GM13976 (cell line): ENCODE measurements at regions not wholly inside any gene's neighbourhood (a gene's known extent, or its start where the extent isn't known, plus 50 kb on each side); places are given as distances from the start of the nearest gene placed in this dataset.
"Not testable (repeated sequence)": the region's sequence is repeated elsewhere in the genome, so short reads cannot be mapped to it uniquely, and the experiment has no call there.

Source experiments
- DNase-seq: peaks from one replicate; pipeline ENCODE4 v3.0.0; 2012; ENCODE audit warnings: low spot score
- CTCF ChIP-seq: IDR thresholded peaks from 2 replicates; pipeline ENCODE4 v1.5.1; 2012; ENCODE audit warnings: borderline replicate concordance, mild to moderate bottlenecking; ENCODE audit not compliant: insufficient read depth; ENCODE audit errors: extremely low read depth, missing control alignments, control extremely low read depth
- in situ Hi-C: fragments of 300-500 bp; cut with MboI; formaldehyde crosslinking; loops from one replicate; pipeline ENCODE4 v1.12.0; 2022; ENCODE audit warnings: low sequenced_read_pairs, mixed read lengths, inconsistent platforms; ENCODE audit not compliant: unreplicated experiment

DNA sequence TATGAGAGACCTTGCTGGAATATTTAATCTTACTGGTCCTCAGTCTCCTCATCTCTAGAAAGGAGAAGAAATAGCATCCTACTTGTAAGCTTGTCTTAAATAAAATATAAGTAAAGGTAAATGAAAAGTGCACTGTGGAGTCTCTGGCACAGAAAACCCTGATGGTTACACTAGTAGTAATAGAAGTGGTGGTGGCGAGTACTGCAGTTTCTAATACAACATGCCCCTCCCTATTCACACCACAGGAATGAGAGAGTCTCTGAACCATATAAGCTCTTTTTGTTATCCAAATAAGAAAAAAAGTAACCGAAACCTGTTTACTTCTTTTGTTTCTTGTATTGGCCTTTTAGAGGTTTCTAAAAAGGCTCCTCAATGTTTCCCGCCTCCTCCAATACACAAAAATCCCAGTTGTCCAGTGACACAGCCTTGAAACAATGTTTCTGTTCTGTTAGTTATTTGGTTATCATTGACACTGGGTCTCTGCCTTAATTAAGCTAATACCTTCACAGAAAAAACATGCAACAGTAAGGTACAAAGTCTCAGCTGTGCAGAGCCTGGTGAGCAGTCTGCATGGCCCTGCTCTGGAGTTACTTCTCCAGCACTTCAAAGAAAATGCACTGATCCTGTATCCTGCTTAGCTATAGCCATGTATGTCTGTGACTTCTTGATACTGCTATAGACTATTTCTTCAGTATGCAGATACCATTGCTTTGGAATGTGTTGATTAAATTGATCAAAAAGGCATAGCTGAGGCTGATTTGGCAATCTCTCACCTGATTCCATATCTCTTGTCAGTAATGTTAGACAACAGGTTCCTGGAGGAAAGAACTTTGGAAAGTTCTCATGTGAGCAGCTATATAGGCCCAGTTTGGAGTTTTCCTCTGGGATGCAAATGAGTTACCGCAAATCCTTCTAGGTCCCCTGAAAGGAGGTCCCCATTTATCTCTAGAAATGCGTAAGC lies 315.6 kb upstream of the IL12A start:
- in situ Hi-C loops, result no loop called here
- DNase-seq, result no peak
- no peak for TF ChIP-seq CTCF

DNA sequence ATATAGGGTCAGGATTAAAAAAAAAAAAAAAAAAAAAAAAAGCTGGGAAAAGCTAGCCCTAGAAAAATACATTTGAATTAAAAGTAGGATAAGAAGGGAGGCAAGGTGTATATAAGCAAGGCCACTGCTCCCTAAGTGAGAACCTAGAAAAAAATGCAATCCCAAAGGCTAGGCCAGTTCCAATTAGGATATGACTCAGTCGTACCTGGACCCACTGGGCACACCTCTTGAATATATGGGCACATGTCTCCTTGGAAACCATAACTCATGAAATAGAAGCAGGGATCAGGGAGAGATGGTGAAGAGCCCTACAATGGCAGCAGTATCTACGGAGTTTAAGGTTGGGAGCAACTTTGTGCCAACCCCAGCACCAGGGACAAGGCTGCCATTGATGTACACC lies 314.1 kb upstream of the IL12A start:
- no peak for TF ChIP-seq CTCF
- in situ Hi-C loops, result no loop called here
- DNase-seq, result no peak

DNA sequence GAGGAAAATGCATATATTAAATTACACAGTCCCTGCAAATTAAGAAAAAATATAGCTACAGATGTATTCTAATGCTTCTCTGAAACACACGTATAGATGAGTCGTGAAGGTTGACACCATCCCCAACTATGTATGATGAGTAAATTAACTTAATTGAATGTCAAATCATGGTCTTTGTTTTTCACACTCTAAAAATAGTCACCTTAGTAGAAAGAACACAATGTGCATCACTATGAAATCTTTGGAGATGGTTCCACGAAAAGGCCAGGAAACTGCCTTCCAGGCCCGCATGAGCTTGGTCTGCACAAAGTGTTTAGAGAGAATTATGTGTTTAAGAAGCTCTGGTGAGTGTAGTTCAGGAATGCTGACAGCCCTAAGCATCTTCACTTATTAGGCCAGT lies 313.4 kb upstream of the IL12A start:
- DNase-seq, result no peak
- in situ Hi-C loops, result no loop called here
- TF ChIP-seq CTCF, result no peak

DNA sequence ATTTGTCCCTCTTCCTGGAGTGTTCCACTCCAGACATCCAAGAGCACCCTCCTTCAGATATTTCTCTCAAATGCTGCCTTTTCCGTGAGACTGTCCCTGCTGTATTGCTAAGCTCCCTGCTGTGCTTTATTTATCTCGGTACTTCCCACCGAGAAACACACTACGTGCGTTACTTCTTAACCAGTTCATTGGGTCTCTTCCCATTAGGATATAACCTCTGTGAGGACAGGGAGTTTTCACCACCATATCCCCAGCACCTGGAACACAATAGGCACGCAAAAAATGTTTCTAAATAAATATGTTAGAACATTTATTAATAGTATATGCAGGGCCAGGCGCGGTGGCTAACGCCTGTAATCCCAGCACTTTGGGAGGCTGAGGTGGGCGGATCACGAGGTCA lies 308.7 kb upstream of the IL12A start:
- TF ChIP-seq CTCF, result no peak
- in situ Hi-C loops, result no loop called here
- DNase-seq, result no peak

GRCh38 chr3:159681717-159682116 lies 306.9 kb upstream of the IL12A start:
- DNase-seq, in situ Hi-C loops: not testable (repeated sequence)

DNA sequence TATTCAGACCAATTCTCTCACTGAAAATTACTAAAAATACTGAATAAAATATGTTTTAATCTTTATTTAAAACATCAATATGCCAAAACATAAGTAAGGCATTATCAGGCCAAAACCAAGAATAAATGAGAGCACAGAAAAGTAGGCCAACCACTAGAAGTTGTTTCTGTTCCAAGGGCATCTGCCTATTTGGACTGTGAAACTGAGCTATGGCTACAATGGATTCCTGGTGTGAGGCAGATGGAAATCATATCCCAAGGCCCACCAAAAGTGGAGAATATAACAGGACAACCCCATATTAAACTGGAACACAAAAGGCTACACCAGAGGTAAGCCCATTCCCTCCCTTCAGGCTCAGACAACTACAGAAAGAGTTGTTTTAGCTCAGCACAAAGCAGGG lies 302.8 kb upstream of the IL12A start:
- no peak for TF ChIP-seq CTCF
- DNase-seq, result no peak
- in situ Hi-C loops, result no loop called here

GRCh38 chr3:159693226-159693625 lies 295.4 kb upstream of the IL12A start:
- in situ Hi-C loops, result no loop called here
- no peak for DNase-seq
- TF ChIP-seq CTCF, result no peak
